KOPT-K1 (cell line): ENCODE measurements at regions not wholly inside any gene's neighbourhood (a gene's known extent, or its start where the extent isn't known, plus 50 kb on each side); places are given as distances from the start of the nearest gene placed in this dataset.

Experiments used
- H3K27ac ChIP-seq: fragments of 200-600 bp; sonication (generic); 2 replicates; pipeline ENCODE4 v1.5.1; 2016; ENCODE audit warnings: antibody characterized with exemption, mild to moderate bottlenecking, low read depth, low read length; ENCODE audit not compliant: poor library complexity, severe bottlenecking
- H3K36me3 ChIP-seq: fragments of 200-600 bp; sonication (generic); 2 replicates; pipeline ENCODE4 v1.5.1; 2017; ENCODE audit warnings: antibody characterized with exemption, mild to moderate bottlenecking, low read length, moderate library complexity; ENCODE audit not compliant: insufficient read depth
- H3K9me3 ChIP-seq: fragments of 200-600 bp; sonication (generic); 2 replicates; pipeline ENCODE4 v1.5.1; 2017; ENCODE audit warnings: antibody characterized with exemption, low read length, mild to moderate bottlenecking; ENCODE audit not compliant: insufficient read depth, poor library complexity, severe bottlenecking

GRCh38 chr7:130880668-130881067 is 146.7 kb upstream of the KLF14 start:
- Histone ChIP-seq H3K36me3 (peaks cover 70% of the 10 kb centered on the region), H3K27ac (no peak overlapping the region), H3K9me3 (no peaks in the 10 kb centered on the region)

GRCh38 chr7:130881091-130881798 is 147.2 kb upstream of the KLF14 start:
- H3K36me3 ChIP-seq, result peaks cover 70% of the 10 kb centered on the region
- H3K27ac ChIP-seq, result no peak overlapping the region
- H3K9me3 ChIP-seq, result no peaks in the 10 kb centered on the region

- Histone ChIP-seq H3K36me3 (peaks cover 69% of the 10 kb centered on the region), H3K9me3 (no peaks in the 10 kb centered on the region)
Observed at GRCh38 chr7:130881799-130882141, 147.8 kb upstream of the KLF14 start.

GRCh38 chr7:130882396-130882795 is 148.4 kb upstream of the KLF14 start:
- Histone ChIP-seq H3K9me3 (no peaks in the 10 kb centered on the region), H3K27ac (no peak overlapping the region), H3K36me3 (peaks cover 65% of the 10 kb centered on the region)

More at GRCh38 chr7:130881799-130882141, 147.8 kb upstream of the KLF14 start:
- no peak overlapping the region for H3K27ac ChIP-seq

- H3K36me3 ChIP-seq, result peaks cover 72% of the 10 kb centered on the region
- no peak overlapping the region for H3K27ac ChIP-seq
- no peaks in the 10 kb centered on the region for H3K9me3 ChIP-seq
Observed at GRCh38 chr7:130883928-130884327, 149.9 kb upstream of the KLF14 start.

- no peaks in the 10 kb centered on the region for H3K9me3 ChIP-seq
- H3K36me3 ChIP-seq, result peaks cover 73% of the 10 kb centered on the region
- no peak overlapping the region for H3K27ac ChIP-seq
Observed at GRCh38 chr7:130884437-130885417, 150.7 kb upstream of the KLF14 start.

- Histone ChIP-seq H3K36me3 (peaks cover 76% of the 10 kb centered on the region), H3K9me3 (no peaks in the 10 kb centered on the region), H3K27ac (no peak overlapping the region)
Observed at GRCh38 chr7:130886438-130887135, 152.6 kb upstream of the KLF14 start.

- H3K36me3 ChIP-seq, result peaks cover 69% of the 10 kb centered on the region
- no peaks in the 10 kb centered on the region for H3K9me3 ChIP-seq
- no peak overlapping the region for H3K27ac ChIP-seq
Observed at GRCh38 chr7:130887182-130887956, 153.4 kb upstream of the KLF14 start.

GRCh38 chr7:130887957-130888371 is 154.0 kb upstream of the KLF14 start:
- H3K36me3 ChIP-seq, result peaks cover 63% of the 10 kb centered on the region
- H3K9me3 ChIP-seq, result no peaks in the 10 kb centered on the region
- no peak overlapping the region for H3K27ac ChIP-seq

- peaks cover 58% of the 10 kb centered on the region for H3K36me3 ChIP-seq
- H3K27ac ChIP-seq, result no peak overlapping the region
- H3K9me3 ChIP-seq, result no peaks in the 10 kb centered on the region
Observed at GRCh38 chr7:130888468-130888867, 154.5 kb upstream of the KLF14 start.

- peaks cover 44% of the 10 kb centered on the region for H3K36me3 ChIP-seq
- no peak overlapping the region for H3K27ac ChIP-seq
- no peaks in the 10 kb centered on the region for H3K9me3 ChIP-seq
Observed at GRCh38 chr7:130890176-130891020, 156.4 kb upstream of the KLF14 start.

GRCh38 chr7:130891254-130892094 is 157.5 kb upstream of the KLF14 start:
- no peak overlapping the region for H3K27ac ChIP-seq
- no peaks in the 10 kb centered on the region for H3K9me3 ChIP-seq
- H3K36me3 ChIP-seq, result peaks cover 55% of the 10 kb centered on the region

- Histone ChIP-seq H3K36me3 (peaks cover 52% of the 10 kb centered on the region), H3K27ac (no peak overlapping the region), H3K9me3 (no peaks in the 10 kb centered on the region)
Observed at GRCh38 chr7:130893441-130893894, 159.5 kb upstream of the KLF14 start.
